Fibroblast of villous mesenchyme (primary cell): ENCODE measurements at regions not wholly inside any gene's neighbourhood (a gene's known extent, or its start where the extent isn't known, plus 50 kb on each side); places are given as distances from the start of the nearest gene placed in this dataset.

Source experiments
- DNase-seq: peaks from one replicate; pipeline ENCODE4 v3.0.0-alpha.2; 2010; ENCODE audit warnings: low read depth
- H3K4me3 ChIP-seq: 2 replicates; pipeline ENCODE4 v1.5.1; 2011; ENCODE audit warnings: low read depth, mild to moderate bottlenecking, low read length
- CTCF ChIP-seq: IDR thresholded peaks from 2 replicates; pipeline ENCODE4 v1.5.1; 2012; ENCODE audit warnings: low read depth, mild to moderate bottlenecking, low read length; ENCODE audit not compliant: insufficient read depth

- H3K4me3 ChIP-seq: no peak overlapping the region
- no peak for TF ChIP-seq CTCF
- DNase-seq: no peak
Observed at GRCh38 chr5:175765858-175766257, 105.5 kb upstream of the CPLX2 start.

- no peak for TF ChIP-seq CTCF
- DNase-seq: no peak
- H3K4me3 ChIP-seq: no peak overlapping the region
Observed at GRCh38 chr5:175766963-175767362, 104.4 kb upstream of the CPLX2 start.

GRCh38 chr5:175772747-175773533, 98.4 kb upstream of the CPLX2 start:
- no peak overlapping the region for H3K4me3 ChIP-seq
- DNase-seq: no peak
- no peak for TF ChIP-seq CTCF

- no peak for DNase-seq
- no peak for TF ChIP-seq CTCF
- H3K4me3 ChIP-seq: no peak overlapping the region
Observed at GRCh38 chr5:175773534-175774070, 97.8 kb upstream of the CPLX2 start.

- TF ChIP-seq CTCF: no peak
- no peak overlapping the region for H3K4me3 ChIP-seq
- DNase-seq: no peak
Observed at GRCh38 chr5:175775416-175775815, 96.0 kb upstream of the CPLX2 start.

- no peak for TF ChIP-seq CTCF
- DNase-seq: peak; percentile 9
- H3K4me3 ChIP-seq: no peak overlapping the region
Observed at GRCh38 chr5:175778951-175779503, 92.4 kb upstream of the CPLX2 start.
